ENCODE measurements at regions not wholly inside any gene's neighbourhood (a gene's known extent, or its start where the extent isn't known, plus 50 kb on each side); places are given as distances from the start of the nearest gene placed in this dataset.

DNA sequence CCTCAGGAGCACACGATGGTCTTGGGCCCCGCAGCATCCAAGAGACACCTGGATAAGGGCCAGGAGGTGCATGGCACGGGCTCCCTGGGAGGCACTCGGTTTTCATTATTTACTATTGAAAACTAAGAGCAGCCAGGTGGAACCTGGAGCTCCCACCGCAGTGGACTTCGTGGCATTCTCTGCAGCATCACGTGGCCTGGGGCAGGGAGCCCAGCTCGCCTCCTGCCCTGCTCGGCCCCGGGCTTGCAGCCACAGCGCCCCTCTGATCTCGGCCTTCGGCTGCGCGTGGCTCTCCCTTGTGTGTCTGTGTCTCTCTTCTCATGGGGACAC lies 121.6 kb downstream of the SIK1 start:
- TF ChIP-seq, protein P1, sequence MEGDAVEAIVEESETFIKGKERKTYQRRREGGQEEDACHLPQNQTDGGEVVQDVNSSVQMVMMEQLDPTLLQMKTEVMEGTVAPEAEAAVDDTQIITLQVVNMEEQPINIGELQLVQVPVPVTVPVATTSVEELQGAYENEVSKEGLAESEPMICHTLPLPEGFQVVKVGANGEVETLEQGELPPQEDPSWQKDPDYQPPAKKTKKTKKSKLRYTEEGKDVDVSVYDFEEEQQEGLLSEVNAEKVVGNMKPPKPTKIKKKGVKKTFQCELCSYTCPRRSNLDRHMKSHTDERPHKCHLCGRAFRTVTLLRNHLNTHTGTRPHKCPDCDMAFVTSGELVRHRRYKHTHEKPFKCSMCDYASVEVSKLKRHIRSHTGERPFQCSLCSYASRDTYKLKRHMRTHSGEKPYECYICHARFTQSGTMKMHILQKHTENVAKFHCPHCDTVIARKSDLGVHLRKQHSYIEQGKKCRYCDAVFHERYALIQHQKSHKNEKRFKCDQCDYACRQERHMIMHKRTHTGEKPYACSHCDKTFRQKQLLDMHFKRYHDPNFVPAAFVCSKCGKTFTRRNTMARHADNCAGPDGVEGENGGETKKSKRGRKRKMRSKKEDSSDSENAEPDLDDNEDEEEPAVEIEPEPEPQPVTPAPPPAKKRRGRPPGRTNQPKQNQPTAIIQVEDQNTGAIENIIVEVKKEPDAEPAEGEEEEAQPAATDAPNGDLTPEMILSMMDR (conservative IDR thresholded peaks at IDR 0.05; ENCODE audit: low read depth, low read length): no peak
- TF ChIP-seq EZH2 (IDR thresholded peaks at IDR 0.05; ENCODE audit: low read length, unreplicated experiment): no peak
